ENCODE measurements at regions not wholly inside any gene's neighbourhood (a gene's known extent, or its start where the extent isn't known, plus 50 kb on each side); places are given as distances from the start of the nearest gene placed in this dataset.
A peak's percentile ranks its signal among the peaks of the same experiment; 100 is the strongest.

DNA sequence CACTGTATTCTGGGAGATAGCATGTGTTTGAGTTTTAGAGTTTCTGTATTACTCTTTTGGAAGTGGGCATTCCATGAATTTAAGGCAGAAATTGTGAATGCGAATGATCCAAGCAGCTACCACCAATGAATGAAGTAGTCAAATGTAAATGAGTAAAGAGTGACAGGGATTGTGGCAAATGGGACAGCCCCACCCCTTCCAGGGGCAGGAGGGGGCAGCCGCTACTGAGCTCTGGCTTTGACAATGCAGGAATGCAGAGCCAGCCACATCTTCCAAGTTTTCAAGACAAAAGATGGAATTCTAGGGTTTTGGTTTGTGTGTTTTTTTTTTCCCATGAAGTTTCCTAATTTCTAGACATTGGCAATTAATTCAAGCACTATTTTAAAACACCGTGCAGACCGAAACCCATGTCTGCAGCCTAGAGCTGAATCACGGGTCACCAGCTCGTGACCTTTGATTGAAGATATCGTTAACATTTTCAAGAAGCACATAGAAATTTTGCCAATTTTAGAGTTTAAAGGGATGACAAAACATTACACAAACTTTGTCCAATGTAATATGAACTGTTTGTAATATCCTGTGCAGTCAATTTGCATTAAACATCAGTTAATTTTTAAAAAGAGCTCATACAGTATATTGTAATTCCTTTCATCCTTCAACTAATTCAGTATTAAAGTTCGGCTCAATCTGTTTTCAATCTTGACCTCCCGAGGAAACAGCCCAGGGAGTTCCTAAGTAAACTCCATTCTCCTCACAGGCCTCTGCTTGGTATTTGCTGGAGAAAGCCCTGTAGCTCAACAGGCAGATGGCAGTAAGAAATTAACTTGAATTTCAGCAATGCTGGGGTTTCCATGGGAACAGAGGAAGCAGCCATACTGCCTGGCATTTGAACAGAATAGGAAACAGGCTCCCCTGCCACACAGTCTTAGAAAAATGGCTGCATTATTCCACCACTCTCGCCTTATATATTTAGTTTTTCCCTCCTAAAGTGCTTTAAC lies 83.4 kb downstream of the UCHL1 start:
- Histone ChIP-seq H4K20me1 (replicated peaks; ENCODE audit: insufficient read depth) (no peaks in the 10 kb centered on the region), H3K9me2 (ENCODE audit: insufficient read depth) (no peaks in the 10 kb centered on the region), H3K4me2 (peak overlapping the region; percentile 7; the same call in 1 of the 2 replicates), H3K27ac (ENCODE audit: low read depth) (peak overlapping the region; percentile 56; the same call in 1 of the 2 replicates), H3K36me3 (ENCODE audit: insufficient read depth) (no peaks in the 10 kb centered on the region), H3K4me1 (ENCODE audit: insufficient read depth) (no peaks in the 10 kb centered on the region; the same call in 1 of the 2 replicates), H3F3A (replicated peaks; ENCODE audit: low read depth) (no peaks in the 10 kb centered on the region), H3K27me3 (ENCODE audit: insufficient read depth) (no peaks in the 10 kb centered on the region), H2AFZ (no peak overlapping the region), H3K4me3 (no peak overlapping the region), H3K79me2 (replicated peaks; ENCODE audit: insufficient read depth) (no peaks in the 10 kb centered on the region)
- Mint-ChIP-seq H3K4me3 (no peak overlapping the region), H3K9me3 (peaks cover 4% of the 10 kb centered on the region; the same call in 1 of the 3 replicates), H3K27ac (peak overlapping the region; percentile 80; the same call in 1 of the 2 replicates), H3K36me3 (ENCODE audit: low read depth) (no peaks in the 10 kb centered on the region), H3K27me3 (ENCODE audit: insufficient read depth, low read depth, poor library complexity) (peaks cover 2% of the 10 kb centered on the region), H3K4me1 (peaks cover 23% of the 10 kb centered on the region)
- DNase-seq (ENCODE audit: low spot score) (peak; percentile 87), ATAC-seq (peak; percentile 98)
- TF ChIP-seq, protein P1, sequence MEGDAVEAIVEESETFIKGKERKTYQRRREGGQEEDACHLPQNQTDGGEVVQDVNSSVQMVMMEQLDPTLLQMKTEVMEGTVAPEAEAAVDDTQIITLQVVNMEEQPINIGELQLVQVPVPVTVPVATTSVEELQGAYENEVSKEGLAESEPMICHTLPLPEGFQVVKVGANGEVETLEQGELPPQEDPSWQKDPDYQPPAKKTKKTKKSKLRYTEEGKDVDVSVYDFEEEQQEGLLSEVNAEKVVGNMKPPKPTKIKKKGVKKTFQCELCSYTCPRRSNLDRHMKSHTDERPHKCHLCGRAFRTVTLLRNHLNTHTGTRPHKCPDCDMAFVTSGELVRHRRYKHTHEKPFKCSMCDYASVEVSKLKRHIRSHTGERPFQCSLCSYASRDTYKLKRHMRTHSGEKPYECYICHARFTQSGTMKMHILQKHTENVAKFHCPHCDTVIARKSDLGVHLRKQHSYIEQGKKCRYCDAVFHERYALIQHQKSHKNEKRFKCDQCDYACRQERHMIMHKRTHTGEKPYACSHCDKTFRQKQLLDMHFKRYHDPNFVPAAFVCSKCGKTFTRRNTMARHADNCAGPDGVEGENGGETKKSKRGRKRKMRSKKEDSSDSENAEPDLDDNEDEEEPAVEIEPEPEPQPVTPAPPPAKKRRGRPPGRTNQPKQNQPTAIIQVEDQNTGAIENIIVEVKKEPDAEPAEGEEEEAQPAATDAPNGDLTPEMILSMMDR (conservative IDR thresholded peaks at IDR 0.05; ENCODE audit: low read depth in 2 of 2) = peak in 1 of 2 experiments; percentile 44; a peak in 2 of 4 replicates
- no peak for TF ChIP-seq CREB1 (CRISPR knock-in tag; IDR thresholded peaks at IDR 0.05; ENCODE audit: low read depth)

DNA sequence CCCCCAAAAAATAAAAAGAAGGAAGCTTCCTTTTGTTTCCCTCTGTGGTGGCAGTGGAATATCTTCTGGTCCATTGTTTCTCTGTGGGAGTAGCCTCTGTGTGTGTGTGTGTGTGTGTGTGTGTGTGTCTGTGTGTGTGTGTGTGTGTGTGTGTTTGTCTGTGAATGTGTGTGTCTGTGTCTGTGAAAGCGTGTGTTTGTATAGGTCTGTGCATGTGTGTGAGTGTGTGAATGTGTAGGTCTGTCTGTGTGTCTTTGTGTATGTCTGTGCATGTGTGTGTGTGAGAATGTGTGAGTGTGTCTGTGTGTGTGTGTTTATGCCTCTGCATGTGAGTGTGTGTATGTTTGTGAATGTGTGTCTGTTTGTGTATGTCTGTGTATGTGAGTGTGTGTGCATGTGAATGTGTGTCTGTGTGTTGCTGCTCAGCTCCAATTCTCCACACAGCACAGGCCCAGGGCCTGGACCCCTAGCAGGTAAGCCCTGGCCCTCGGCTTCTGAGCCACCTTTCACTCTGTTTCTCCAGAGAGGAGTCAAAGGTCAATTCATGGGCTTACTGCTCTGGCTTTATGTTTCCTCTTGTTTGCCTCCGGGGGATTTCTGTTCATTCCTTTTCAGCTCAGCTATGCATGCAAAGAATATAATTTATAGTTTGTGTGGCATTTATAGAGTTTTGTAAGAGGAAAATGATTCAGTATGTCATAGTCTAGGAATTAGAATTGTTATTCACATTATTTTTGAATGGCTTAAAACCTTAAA lies 89.8 kb downstream of the UCHL1 start:
- no peak for DNase-seq (ENCODE audit: low spot score)
- H3K9me3 Mint-ChIP-seq = peaks cover 23% of the 10 kb centered on the region
- no peaks in the 10 kb centered on the region for H3K27me3 ChIP-seq (ENCODE audit: insufficient read depth)
- no peaks in the 10 kb centered on the region for H3F3A ChIP-seq (replicated peaks; ENCODE audit: low read depth)
- H3K27me3 Mint-ChIP-seq (ENCODE audit: insufficient read depth, low read depth, poor library complexity) = peaks cover 1% of the 10 kb centered on the region
- no peak for ATAC-seq
- H2AFZ ChIP-seq = 0 out of 2 replicates have a peak overlapping the region, but pooled peaks have one; percentile 23
- no peaks in the 10 kb centered on the region; the same call in 1 of the 2 replicates for H3K4me1 ChIP-seq (ENCODE audit: insufficient read depth)
- no peak overlapping the region for H3K27ac ChIP-seq (ENCODE audit: low read depth)
- peak overlapping the region; percentile 0; the same call in 1 of the 2 replicates for H3K27ac Mint-ChIP-seq
- H3K79me2 ChIP-seq (replicated peaks; ENCODE audit: insufficient read depth) = no peaks in the 10 kb centered on the region
- H3K4me3 Mint-ChIP-seq = no peak overlapping the region
- no peaks in the 10 kb centered on the region for H3K9me2 ChIP-seq (ENCODE audit: insufficient read depth)
- H4K20me1 ChIP-seq (replicated peaks; ENCODE audit: insufficient read depth) = no peaks in the 10 kb centered on the region
- peaks cover 6% of the 10 kb centered on the region for H3K36me3 Mint-ChIP-seq (ENCODE audit: low read depth)
- H3K36me3 ChIP-seq (ENCODE audit: insufficient read depth) = no peaks in the 10 kb centered on the region; the same call in 1 of the 2 replicates
- no peak overlapping the region for H3K4me3 ChIP-seq
- H3K4me1 Mint-ChIP-seq = peaks cover under 1% of the 10 kb centered on the region; the same call in 2 of the 3 replicates
- no peak overlapping the region for H3K4me2 ChIP-seq
- TF ChIP-seq STAT1 (IDR thresholded peaks at IDR 0.05; ENCODE audit: unreplicated experiment) = no peak
- TF ChIP-seq NANOG (IDR thresholded peaks at IDR 0.05; ENCODE audit: borderline replicate concordance) = no peak
- TF ChIP-seq ZNF114 (CRISPR knock-in tag; IDR thresholded peaks at IDR 0.05) = no peak
- TF ChIP-seq EZH2 (IDR thresholded peaks at IDR 0.05; ENCODE audit: low read depth, unreplicated experiment) = no peak
- no peak for TF ChIP-seq JUNB (IDR thresholded peaks at IDR 0.05; ENCODE audit: unreplicated experiment)
- TF ChIP-seq, protein P2, sequence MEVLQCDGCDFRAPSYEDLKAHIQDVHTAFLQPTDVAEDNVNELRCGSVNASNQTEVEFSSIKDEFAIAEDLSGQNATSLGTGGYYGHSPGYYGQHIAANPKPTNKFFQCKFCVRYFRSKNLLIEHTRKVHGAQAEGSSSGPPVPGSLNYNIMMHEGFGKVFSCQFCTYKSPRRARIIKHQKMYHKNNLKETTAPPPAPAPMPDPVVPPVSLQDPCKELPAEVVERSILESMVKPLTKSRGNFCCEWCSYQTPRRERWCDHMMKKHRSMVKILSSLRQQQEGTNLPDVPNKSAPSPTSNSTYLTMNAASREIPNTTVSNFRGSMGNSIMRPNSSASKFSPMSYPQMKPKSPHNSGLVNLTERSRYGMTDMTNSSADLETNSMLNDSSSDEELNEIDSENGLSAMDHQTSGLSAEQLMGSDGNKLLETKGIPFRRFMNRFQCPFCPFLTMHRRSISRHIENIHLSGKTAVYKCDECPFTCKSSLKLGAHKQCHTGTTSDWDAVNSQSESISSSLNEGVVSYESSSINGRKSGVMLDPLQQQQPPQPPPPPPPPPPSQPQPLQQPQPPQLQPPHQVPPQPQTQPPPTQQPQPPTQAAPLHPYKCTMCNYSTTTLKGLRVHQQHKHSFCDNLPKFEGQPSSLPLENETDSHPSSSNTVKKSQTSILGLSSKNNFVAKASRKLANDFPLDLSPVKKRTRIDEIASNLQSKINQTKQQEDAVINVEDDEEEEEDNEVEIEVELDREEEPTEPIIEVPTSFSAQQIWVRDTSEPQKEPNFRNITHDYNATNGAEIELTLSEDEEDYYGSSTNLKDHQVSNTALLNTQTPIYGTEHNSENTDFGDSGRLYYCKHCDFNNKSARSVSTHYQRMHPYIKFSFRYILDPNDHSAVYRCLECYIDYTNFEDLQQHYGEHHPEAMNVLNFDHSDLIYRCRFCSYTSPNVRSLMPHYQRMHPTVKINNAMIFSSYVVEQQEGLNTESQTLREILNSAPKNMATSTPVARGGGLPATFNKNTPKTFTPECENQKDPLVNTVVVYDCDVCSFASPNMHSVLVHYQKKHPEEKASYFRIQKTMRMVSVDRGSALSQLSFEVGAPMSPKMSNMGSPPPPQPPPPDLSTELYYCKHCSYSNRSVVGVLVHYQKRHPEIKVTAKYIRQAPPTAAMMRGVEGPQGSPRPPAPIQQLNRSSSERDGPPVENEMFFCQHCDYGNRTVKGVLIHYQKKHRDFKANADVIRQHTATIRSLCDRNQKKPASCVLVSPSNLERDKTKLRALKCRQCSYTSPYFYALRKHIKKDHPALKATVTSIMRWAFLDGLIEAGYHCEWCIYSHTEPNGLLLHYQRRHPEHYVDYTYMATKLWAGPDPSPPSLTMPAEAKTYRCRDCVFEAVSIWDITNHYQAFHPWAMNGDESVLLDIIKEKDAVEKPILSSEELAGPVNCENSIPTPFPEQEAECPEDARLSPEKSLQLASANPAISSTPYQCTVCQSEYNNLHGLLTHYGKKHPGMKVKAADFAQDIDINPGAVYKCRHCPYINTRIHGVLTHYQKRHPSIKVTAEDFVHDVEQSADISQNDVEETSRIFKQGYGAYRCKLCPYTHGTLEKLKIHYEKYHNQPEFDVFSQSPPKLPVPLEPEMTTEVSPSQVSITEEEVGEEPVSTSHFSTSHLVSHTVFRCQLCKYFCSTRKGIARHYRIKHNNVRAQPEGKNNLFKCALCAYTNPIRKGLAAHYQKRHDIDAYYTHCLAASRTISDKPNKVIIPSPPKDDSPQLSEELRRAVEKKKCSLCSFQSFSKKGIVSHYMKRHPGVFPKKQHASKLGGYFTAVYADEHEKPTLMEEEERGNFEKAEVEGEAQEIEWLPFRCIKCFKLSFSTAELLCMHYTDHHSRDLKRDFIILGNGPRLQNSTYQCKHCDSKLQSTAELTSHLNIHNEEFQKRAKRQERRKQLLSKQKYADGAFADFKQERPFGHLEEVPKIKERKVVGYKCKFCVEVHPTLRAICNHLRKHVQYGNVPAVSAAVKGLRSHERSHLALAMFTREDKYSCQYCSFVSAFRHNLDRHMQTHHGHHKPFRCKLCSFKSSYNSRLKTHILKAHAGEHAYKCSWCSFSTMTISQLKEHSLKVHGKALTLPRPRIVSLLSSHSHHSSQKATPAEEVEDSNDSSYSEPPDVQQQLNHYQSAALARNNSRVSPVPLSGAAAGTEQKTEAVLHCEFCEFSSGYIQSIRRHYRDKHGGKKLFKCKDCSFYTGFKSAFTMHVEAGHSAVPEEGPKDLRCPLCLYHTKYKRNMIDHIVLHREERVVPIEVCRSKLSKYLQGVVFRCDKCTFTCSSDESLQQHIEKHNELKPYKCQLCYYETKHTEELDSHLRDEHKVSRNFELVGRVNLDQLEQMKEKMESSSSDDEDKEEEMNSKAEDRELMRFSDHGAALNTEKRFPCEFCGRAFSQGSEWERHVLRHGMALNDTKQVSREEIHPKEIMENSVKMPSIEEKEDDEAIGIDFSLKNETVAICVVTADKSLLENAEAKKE (CRISPR knock-in tag; IDR thresholded peaks at IDR 0.05) = no peak
- no peak for TF ChIP-seq ZNF331 (CRISPR knock-in tag; IDR thresholded peaks at IDR 0.05; ENCODE audit: low read depth)
